ENCODE measurements at regions not wholly inside any gene's neighbourhood (a gene's known extent, or its start where the extent isn't known, plus 50 kb on each side); places are given as distances from the start of the nearest gene placed in this dataset.

DNA sequence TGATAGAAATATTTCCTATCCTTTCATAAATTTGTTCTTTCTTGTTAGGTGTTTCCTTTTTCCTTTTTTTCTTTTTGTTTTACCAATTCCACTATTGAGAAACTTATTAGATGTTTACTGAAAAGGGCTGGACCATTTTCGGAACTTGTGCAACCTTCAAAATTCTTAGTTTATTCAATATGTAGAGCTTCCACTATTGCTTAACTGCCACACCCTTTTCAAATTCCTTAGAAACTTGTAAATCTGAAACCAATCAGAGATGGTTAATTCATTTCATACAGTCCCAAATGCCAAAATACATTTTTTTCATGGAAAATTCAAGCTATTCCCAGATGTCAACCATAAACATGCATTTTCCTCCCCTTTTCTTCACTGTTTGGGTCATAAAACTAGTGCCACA is 66.1 kb upstream of the SLC39A8 start:
- no peak for DNase-seq (ENCODE audit: low read depth)
- H3K4me3 ChIP-seq (ENCODE audit: low read depth, low read length), result no peak overlapping the region
- no peak for TF ChIP-seq CTCF (IDR thresholded peaks at IDR 0.05; ENCODE audit: control insufficient read depth, extremely low read depth, insufficient read depth)

- H3K4me3 ChIP-seq (ENCODE audit: low read depth, low read length), result no peak overlapping the region
- no peak for TF ChIP-seq CTCF (IDR thresholded peaks at IDR 0.05; ENCODE audit: control insufficient read depth, extremely low read depth, insufficient read depth)
- no peak for DNase-seq (ENCODE audit: low read depth)
Observed at GRCh38 chr4:102416765-102417164, 71.5 kb upstream of the SLC39A8 start.

- TF ChIP-seq CTCF (IDR thresholded peaks at IDR 0.05; ENCODE audit: control insufficient read depth, extremely low read depth, insufficient read depth), result peak; percentile 56
- DNase-seq (ENCODE audit: low read depth), result peak; percentile 85
- no peak overlapping the region for H3K4me3 ChIP-seq (ENCODE audit: low read depth, low read length)
Observed at GRCh38 chr4:102420563-102421398, 75.5 kb upstream of the SLC39A8 start.

DNA sequence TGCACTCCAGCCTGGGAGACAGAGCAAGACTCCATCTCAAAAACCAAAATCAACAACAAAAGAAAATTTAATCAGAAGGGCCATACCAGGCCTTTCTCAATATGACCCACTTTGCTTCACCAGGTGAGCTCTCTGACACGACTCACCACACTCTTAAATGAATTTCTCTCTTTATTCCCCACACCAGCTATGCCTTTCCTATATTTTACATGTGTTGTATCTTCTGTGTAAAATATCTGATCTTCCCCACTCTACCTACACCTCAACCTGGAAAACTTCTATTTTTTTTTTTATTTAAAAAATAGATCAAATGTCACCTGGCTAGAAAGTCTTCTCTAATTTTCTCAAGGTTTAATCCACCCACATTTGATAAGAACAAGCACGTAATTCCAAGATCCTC is 77.6 kb upstream of the SLC39A8 start:
- no peak for TF ChIP-seq CTCF (IDR thresholded peaks at IDR 0.05; ENCODE audit: control insufficient read depth, extremely low read depth, insufficient read depth)
- no peak for DNase-seq (ENCODE audit: low read depth)
- no peak overlapping the region for H3K4me3 ChIP-seq (ENCODE audit: low read depth, low read length)

DNA sequence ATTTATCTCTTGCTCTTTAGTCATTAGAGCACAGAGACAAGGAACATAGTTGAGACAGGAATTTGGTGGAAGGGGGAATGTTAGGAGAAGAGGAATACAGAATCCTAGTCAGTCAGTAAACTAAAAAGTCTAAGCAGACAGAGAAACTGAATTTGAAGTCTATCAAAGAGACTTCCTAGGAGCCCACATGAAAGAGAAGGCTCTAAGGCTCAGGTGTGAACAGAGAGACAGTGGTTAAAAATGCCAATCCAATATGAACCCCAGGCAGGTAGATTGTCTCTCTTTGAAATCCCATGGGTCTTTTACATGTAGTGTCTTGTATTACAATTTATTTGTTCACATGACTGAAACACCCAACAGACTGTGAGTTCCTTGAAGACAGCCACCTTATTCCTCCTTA is 77.8 kb upstream of the NFKB1 start:
- DNase-seq (ENCODE audit: low read depth), result no peak
- no peak overlapping the region for H3K4me3 ChIP-seq (ENCODE audit: low read depth, low read length)
- TF ChIP-seq CTCF (IDR thresholded peaks at IDR 0.05; ENCODE audit: control insufficient read depth, extremely low read depth, insufficient read depth), result no peak

DNA sequence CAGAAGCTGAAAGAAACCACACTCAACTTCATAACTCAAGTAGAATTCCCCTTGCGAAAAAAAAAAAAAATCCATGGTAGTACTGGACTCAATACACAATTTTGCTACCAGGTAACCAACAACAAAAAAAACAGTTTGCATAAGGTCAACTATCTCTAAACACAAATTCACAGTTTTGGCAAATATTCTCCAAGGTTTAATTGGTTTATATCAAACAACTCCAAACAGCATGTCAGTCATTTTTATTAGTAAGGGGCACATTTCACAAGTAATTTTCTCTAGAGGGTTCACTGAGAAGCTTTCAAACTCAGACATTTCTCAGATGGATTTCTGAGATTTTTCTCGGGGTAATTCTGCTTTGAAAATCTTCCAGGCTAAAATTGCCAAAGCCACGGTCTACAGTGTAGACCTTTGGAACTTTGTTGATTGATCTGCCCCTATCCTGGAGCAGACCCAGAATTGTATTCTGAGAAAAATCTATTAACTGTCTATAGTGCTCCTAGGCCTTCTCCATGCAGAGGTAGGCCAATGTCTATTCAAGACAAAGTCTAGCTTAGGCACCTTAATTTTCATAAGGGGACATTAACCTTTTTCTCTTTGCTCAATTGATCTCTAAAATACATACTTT is 73.7 kb upstream of the NFKB1 start:
- H3K4me3 ChIP-seq (ENCODE audit: low read depth, low read length), result no peak overlapping the region
- no peak for TF ChIP-seq CTCF (IDR thresholded peaks at IDR 0.05; ENCODE audit: control insufficient read depth, extremely low read depth, insufficient read depth)
- DNase-seq (ENCODE audit: low read depth), result no peak

Measured in LNCaP clone FGC (cell line).